HepG2 (cell line): ENCODE measurements at regions not wholly inside any gene's neighbourhood (a gene's known extent, or its start where the extent isn't known, plus 50 kb on each side); places are given as distances from the start of the nearest gene placed in this dataset.
A peak's percentile ranks its signal among the peaks of the same experiment; 100 is the strongest.

ENCODE experiments used
- E2F2 ChIP-seq: sonication (generic); formaldehyde crosslinking; IDR thresholded peaks from 2 replicates; pipeline ENCODE4 v1.4.0; 2020; ENCODE audit warnings: missing genetic modification reagents, borderline replicate concordance
- FOXP1 ChIP-seq, 2 experiments: fragments of 450-650 bp in 1 of 2; IDR thresholded peaks; 2 replicates each; pipeline ENCODE4 v1.6.1; 2017 to 2018; ENCODE audit warnings: antibody characterized with exemption in 1 of 2
- KDM6A ChIP-seq: IDR thresholded peaks from 2 replicates; pipeline ENCODE4 v1.6.1; 2016; ENCODE audit warnings: low read depth
- MTA3 ChIP-seq: sonication (generic); formaldehyde crosslinking; IDR thresholded peaks from 2 replicates; pipeline ENCODE4 v1.4.0; 2020; ENCODE audit warnings: missing genetic modification reagents
- NFE2 ChIP-seq: sonication (generic); formaldehyde crosslinking; IDR thresholded peaks from 2 replicates; pipeline ENCODE4 v1.4.0; 2020; ENCODE audit warnings: missing genetic modification reagents
- NRL ChIP-seq: sonication (generic); formaldehyde crosslinking; IDR thresholded peaks from 2 replicates; pipeline ENCODE4 v1.5.0; 2020; ENCODE audit warnings: missing genetic modification reagents, mild to moderate bottlenecking, moderate library complexity, borderline replicate concordance
- PATZ1 ChIP-seq: sonication (generic); formaldehyde crosslinking; IDR thresholded peaks from 2 replicates; pipeline ENCODE4 v1.4.0; 2020; ENCODE audit warnings: missing genetic modification reagents
- PHB2 ChIP-seq: fragments of 450-650 bp; IDR thresholded peaks from 2 replicates; pipeline ENCODE4 v1.6.1; 2018; ENCODE audit not compliant: partially characterized antibody
- SKIL ChIP-seq: sonication (generic); formaldehyde crosslinking; IDR thresholded peaks from 2 replicates; pipeline ENCODE4 v1.8.0; 2022; ENCODE audit warnings: missing genetic modification reagents, mild to moderate bottlenecking, moderate library complexity, borderline replicate concordance
- TERF1 ChIP-seq: sonication (generic); formaldehyde crosslinking; IDR thresholded peaks from 2 replicates; pipeline ENCODE4 v1.8.0; 2022; ENCODE audit warnings: mild to moderate bottlenecking, missing genetic modification reagents, moderate library complexity
- THAP9 ChIP-seq: sonication (generic); formaldehyde crosslinking; IDR thresholded peaks from 2 replicates; pipeline ENCODE4; 2020; ENCODE audit warnings: missing genetic modification reagents, mild to moderate bottlenecking, borderline replicate concordance
- ZNF747 ChIP-seq: sonication (generic); formaldehyde crosslinking; IDR thresholded peaks from 2 replicates; pipeline ENCODE4 v1.8.1; 2023; ENCODE audit warnings: missing genetic modification reagents, mild to moderate bottlenecking, borderline replicate concordance
- ZNF792 ChIP-seq: IDR thresholded peaks from 2 replicates; pipeline ENCODE4 v1.6.1; 2016

GRCh38 chr5:34587355-34588241, 68.5 kb upstream of the RAI14 start (continued):
- no peak for TF ChIP-seq E2F2 (CRISPR knock-in tag)
- TF ChIP-seq NRL (CRISPR knock-in tag) = no peak
- TF ChIP-seq ZNF792 (CRISPR knock-in tag) = no peak
- TF ChIP-seq TERF1 = no peak
- TF ChIP-seq KDM6A (CRISPR knock-in tag) = no peak
- TF ChIP-seq FOXP1 (IDR thresholded peaks at IDR 0.05) = peak; percentile 56; the same call in 1 of the 2 replicates
- peak; percentile 66 for TF ChIP-seq FOXP1 (CRISPR knock-in tag; IDR thresholded peaks at IDR 0.05)
- TF ChIP-seq ZNF747 (CRISPR knock-in tag) = no peak
- no peak for TF ChIP-seq PATZ1
- no peak for TF ChIP-seq THAP9
- TF ChIP-seq MTA3 (CRISPR knock-in tag) = no peak
- peak; percentile 50; the same call in 1 of the 2 replicates for TF ChIP-seq NFE2 (CRISPR knock-in tag)
- no peak for TF ChIP-seq SKIL (CRISPR knock-in tag)
- TF ChIP-seq PHB2 = no peak
